22Rv1 (cell line): ENCODE measurements at regions not wholly inside any gene's neighbourhood (a gene's known extent, or its start where the extent isn't known, plus 50 kb on each side); places are given as distances from the start of the nearest gene placed in this dataset.
"Not testable (repeated sequence)": the region's sequence is repeated elsewhere in the genome, so short reads cannot be mapped to it uniquely, and the experiment has no call there.

ENCODE experiments used
- CTCF ChIP-seq: fragments of 450-650 bp; IDR thresholded peaks from 2 replicates; pipeline ENCODE4 v1.5.1; 2017; ENCODE audit warnings: mild to moderate bottlenecking
- ZFX ChIP-seq: fragments of 450-650 bp; IDR thresholded peaks from 2 replicates; pipeline ENCODE4 v1.6.1; 2017; ENCODE audit warnings: antibody characterized with exemption, borderline replicate concordance

GRCh38 chr18:25470756-25471524 lies 119.0 kb upstream of the ZNF521 start:
- TF ChIP-seq CTCF, ZFX: not testable (repeated sequence)
